Hepatocyte (in vitro differentiated cells): ENCODE measurements at regions not wholly inside any gene's neighbourhood (a gene's known extent, or its start where the extent isn't known, plus 50 kb on each side); places are given as distances from the start of the nearest gene placed in this dataset.

ENCODE experiments used
- CTCF ChIP-seq: fragments of 200-600 bp; sonication (generic); IDR thresholded peaks from 2 replicates; pipeline ENCODE4 v1.5.1; 2016; ENCODE audit warnings: antibody characterized with exemption, mild to moderate bottlenecking; ENCODE audit not compliant: poor library complexity
- EZH2phosphoT487 ChIP-seq: fragments of 200-600 bp; sonication (generic); IDR thresholded peaks from one replicate; pipeline ENCODE4 v1.6.1; 2018; ENCODE audit warnings: antibody characterized with exemption, mild to moderate bottlenecking, low read depth, moderate library complexity; ENCODE audit not compliant: unreplicated experiment, severe bottlenecking

DNA sequence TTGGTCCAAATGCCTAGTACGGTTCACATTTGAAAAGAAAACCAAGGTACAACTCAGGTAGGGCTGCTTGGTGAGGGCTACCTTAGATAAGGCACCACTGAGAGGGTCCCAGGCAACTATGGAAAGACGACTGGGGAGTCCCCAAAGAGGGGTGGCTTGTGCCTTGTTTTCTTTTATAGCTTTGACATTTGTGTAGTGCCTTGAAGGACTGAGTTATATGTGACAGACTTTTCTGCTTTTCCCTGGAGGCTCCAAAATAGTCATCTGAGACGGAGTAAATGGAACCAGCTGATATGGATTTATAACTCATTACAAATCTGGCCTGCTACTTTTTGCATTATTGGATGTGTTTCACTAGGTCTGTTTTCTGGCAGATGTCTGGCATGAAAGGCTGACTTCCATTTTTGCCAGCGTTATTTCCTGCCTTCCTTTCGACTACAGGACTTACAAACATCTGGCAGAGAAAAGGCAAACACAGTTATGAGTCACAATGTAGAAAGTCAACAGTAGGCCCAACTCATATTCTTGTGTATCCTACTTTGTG lies 88.2 kb upstream of the IMMP2L start:
- TF ChIP-seq CTCF: no peak
- TF ChIP-seq EZH2phosphoT487: no peak
